ENCODE measurements at regions not wholly inside any gene's neighbourhood (a gene's known extent, or its start where the extent isn't known, plus 50 kb on each side); places are given as distances from the start of the nearest gene placed in this dataset.

- no peaks in the 10 kb centered on the region for H3K9me3 ChIP-seq
- TF ChIP-seq, protein P1, sequence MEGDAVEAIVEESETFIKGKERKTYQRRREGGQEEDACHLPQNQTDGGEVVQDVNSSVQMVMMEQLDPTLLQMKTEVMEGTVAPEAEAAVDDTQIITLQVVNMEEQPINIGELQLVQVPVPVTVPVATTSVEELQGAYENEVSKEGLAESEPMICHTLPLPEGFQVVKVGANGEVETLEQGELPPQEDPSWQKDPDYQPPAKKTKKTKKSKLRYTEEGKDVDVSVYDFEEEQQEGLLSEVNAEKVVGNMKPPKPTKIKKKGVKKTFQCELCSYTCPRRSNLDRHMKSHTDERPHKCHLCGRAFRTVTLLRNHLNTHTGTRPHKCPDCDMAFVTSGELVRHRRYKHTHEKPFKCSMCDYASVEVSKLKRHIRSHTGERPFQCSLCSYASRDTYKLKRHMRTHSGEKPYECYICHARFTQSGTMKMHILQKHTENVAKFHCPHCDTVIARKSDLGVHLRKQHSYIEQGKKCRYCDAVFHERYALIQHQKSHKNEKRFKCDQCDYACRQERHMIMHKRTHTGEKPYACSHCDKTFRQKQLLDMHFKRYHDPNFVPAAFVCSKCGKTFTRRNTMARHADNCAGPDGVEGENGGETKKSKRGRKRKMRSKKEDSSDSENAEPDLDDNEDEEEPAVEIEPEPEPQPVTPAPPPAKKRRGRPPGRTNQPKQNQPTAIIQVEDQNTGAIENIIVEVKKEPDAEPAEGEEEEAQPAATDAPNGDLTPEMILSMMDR (IDR thresholded peaks at IDR 0.05), result no peak
- H3K36me3 ChIP-seq, result no peaks in the 10 kb centered on the region
- H3K27me3 ChIP-seq, result no peaks in the 10 kb centered on the region
- DNase-seq, result no peak
- H3K4me3 ChIP-seq, result no peak overlapping the region
- ATAC-seq, result no peak
- H3K4me1 ChIP-seq, result no peaks in the 10 kb centered on the region
- intact Hi-C loops (cut with DNase I), result no loop called here
- H3K27ac ChIP-seq, result no peak overlapping the region
These were observed 207.3 kb downstream of the TUSC7 start for GRCh38 chr3:116916836-116917235.

- no peak overlapping the region for H3K27ac ChIP-seq
- peaks cover 0 to 12% of the 10 kb centered on the region in 2 donors for H3K9me3 ChIP-seq
- intact Hi-C loops (cut with DNase I), result no loop called here
- DNase-seq (no peak), ATAC-seq (no peak)
- H3K36me3 ChIP-seq, result no peaks in the 10 kb centered on the region
- no peaks in the 10 kb centered on the region for H3K27me3 ChIP-seq
- no peaks in the 10 kb centered on the region for H3K4me1 ChIP-seq
- TF ChIP-seq, protein P1 (IDR thresholded peaks at IDR 0.05), result no peak
- H3K4me3 ChIP-seq, result no peak overlapping the region
These were observed 211.4 kb downstream of the TUSC7 start for GRCh38 chr3:116920826-116921610.

DNA sequence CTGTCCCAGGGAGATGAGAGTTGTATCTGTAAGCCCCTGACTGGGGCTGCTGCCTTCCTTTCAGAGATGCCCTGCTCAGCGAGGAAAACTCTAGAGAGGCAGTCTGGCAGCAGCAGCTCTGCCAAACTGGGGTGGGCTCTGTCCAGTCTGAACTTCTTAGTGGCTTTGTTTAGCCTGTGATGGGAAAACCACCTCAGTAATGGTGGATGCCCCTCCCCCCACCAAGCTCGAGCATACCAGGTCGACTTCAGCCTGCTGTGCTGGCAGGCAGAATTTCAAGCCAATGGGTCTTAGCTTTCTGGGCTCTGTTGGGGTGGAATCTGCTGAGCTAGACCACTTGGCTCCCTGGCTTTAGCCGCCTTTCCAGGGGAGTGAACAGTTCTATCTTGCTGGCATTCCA, 218.3 kb downstream of the TUSC7 start:
- Histone ChIP-seq H3K9me3 (peaks cover 0 to 17% of the 10 kb centered on the region in 2 donors), H3K27ac (no peak overlapping the region), H3K4me1 (no peaks in the 10 kb centered on the region), H3K4me3 (no peak overlapping the region), H3K27me3 (no peaks in the 10 kb centered on the region), H3K36me3 (no peaks in the 10 kb centered on the region)
- intact Hi-C loops (cut with DNase I), result no loop called here
- no peak for DNase-seq
- TF ChIP-seq, protein P1 (IDR thresholded peaks at IDR 0.05), result no peak
- no peak for ATAC-seq

DNA sequence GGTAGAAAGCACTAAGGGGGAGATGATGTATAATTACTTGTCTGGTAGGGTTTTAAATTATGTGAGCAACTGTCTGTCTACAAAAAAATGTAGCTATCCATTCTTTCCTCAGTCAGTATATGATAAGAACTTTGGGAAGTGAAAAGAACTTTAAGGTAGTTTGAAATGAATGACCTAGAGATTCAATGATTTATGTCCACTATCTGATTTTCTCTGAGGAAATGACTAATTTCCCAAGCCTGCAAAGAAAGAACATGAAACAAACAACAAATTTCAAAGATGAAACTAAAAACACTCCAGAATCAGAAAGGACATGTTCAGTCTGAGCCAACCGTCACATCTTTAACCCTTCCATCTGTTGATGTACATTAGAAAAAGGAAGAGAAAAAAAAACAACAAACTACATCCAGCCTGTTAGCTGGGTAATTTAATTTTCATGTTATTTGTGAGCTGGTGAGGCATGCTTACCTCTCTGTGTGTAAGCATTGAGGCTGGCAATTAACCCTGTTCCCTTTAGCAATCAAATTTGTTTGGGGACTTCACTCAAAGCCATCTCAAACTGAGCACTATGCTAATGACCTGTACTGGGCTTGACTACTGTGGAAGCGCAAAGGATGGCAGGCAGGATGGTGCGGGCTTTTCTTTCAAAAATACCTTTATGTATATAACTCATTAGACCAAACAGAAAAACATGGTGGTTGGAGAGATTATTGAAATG, 220.1 kb downstream of the TUSC7 start:
- Histone ChIP-seq H3K27me3 (no peaks in the 10 kb centered on the region), H3K36me3 (no peaks in the 10 kb centered on the region), H3K4me1 (no peaks in the 10 kb centered on the region), H3K9me3 (peaks cover 0 to 9% of the 10 kb centered on the region in 2 donors), H3K4me3 (no peak overlapping the region), H3K27ac (no peak overlapping the region)
- ATAC-seq (no peak), DNase-seq (no peak)
- TF ChIP-seq, protein P1 (IDR thresholded peaks at IDR 0.05), result no peak
- intact Hi-C loops (cut with DNase I), result no loop called here

DNA sequence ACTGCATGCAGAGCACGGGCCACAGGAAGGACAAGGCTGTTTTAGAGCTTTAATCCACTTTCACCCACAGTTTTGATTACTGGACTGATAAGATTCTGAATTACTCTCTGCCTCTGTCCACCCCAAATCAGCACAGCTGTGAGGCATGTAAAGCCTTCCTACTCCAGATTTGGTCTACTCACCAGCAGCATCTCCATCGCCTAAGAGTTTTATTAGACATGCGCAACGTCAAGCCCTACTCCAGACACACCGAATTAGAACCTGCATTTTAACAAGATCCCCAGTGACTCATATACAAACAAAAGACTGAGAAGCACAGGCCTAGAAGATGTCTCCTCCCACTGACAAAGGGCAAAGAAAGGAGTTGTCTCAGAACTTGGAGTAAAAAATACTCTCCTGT, 221.2 kb downstream of the TUSC7 start:
- TF ChIP-seq, protein P1 (IDR thresholded peaks at IDR 0.05), result no peak
- no peaks in the 10 kb centered on the region for H3K27me3 ChIP-seq
- H3K4me1 ChIP-seq, result no peaks in the 10 kb centered on the region
- DNase-seq, result no peak
- intact Hi-C loops (cut with DNase I), result no loop called here
- H3K27ac ChIP-seq, result no peak overlapping the region
- no peaks in the 10 kb centered on the region for H3K36me3 ChIP-seq
- peaks cover 0 to 4% of the 10 kb centered on the region in 2 donors for H3K9me3 ChIP-seq
- no peak overlapping the region for H3K4me3 ChIP-seq
- ATAC-seq, result no peak
